Keratinocyte (primary cell): ENCODE measurements at regions not wholly inside any gene's neighbourhood (a gene's known extent, or its start where the extent isn't known, plus 50 kb on each side); places are given as distances from the start of the nearest gene placed in this dataset.

ENCODE experiments used
- EZH2 ChIP-seq: IDR thresholded peaks from one replicate; pipeline ENCODE4 v1.6.1; 2012; ENCODE audit warnings: inconsistent platforms, mild to moderate bottlenecking, low read length, moderate library complexity
- TF ChIP-seq, protein P1 (sequence below), 3 experiments: IDR thresholded peaks in 1 of 3; conservative IDR thresholded peaks in 1 of 3; optimal IDR thresholded peaks in 1 of 3; 2 replicates in 2 of 3; 3 replicates in 1 of 3; pipeline versions ENCODE3 to v1.5.1; 2011; ENCODE audit warnings: low read length in 3 of 3, mild to moderate bottlenecking in 3 of 3, moderate library complexity in 2 of 3, control low read depth in 1 of 3, inconsistent platforms in 1 of 3; ENCODE audit not compliant: insufficient read depth in 2 of 3; ENCODE audit errors: extremely low read depth in 1 of 3

DNA sequence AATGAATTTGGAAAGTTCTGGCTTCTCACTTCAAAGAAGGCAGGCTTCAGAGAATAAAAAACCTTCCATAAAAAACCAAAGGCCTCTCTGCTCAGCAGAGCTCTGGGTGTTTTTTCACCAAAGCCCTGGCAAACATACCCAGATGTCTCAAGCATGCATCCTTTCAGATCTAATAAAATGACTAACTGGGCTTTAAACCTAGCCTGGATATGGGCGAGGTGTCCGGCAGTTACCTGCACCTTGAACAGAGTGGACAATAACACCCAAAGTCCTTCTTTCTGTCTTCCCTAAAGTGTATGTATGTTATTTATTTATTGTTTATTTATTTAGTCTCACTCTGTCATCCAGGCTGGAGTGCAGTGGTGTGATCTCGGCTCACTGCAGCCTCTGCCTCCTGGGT lies 469.3 kb downstream of the XYLT1 start:
- TF ChIP-seq, protein P1, sequence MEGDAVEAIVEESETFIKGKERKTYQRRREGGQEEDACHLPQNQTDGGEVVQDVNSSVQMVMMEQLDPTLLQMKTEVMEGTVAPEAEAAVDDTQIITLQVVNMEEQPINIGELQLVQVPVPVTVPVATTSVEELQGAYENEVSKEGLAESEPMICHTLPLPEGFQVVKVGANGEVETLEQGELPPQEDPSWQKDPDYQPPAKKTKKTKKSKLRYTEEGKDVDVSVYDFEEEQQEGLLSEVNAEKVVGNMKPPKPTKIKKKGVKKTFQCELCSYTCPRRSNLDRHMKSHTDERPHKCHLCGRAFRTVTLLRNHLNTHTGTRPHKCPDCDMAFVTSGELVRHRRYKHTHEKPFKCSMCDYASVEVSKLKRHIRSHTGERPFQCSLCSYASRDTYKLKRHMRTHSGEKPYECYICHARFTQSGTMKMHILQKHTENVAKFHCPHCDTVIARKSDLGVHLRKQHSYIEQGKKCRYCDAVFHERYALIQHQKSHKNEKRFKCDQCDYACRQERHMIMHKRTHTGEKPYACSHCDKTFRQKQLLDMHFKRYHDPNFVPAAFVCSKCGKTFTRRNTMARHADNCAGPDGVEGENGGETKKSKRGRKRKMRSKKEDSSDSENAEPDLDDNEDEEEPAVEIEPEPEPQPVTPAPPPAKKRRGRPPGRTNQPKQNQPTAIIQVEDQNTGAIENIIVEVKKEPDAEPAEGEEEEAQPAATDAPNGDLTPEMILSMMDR (optimal IDR thresholded peaks at IDR 0.05 in 1 of 3, IDR thresholded peaks at IDR 0.05 in 1 of 3, conservative IDR thresholded peaks at IDR 0.05 in 1 of 3; ENCODE audit: extremely low read depth in 1 of 3, insufficient read depth in 2 of 3, low read length in 3 of 3), result no peak
- no peak for TF ChIP-seq EZH2
